ENCODE measurements at regions not wholly inside any gene's neighbourhood (a gene's known extent, or its start where the extent isn't known, plus 50 kb on each side); places are given as distances from the start of the nearest gene placed in this dataset.

- no peaks in the 10 kb centered on the region for H3K36me3 ChIP-seq (ENCODE audit: control insufficient read depth, insufficient read depth, low read length)
- H3K9ac ChIP-seq (ENCODE audit: insufficient read depth in 1 of 2, low read depth in 2 of 2, low read length in 2 of 2), result no peak overlapping the region
- no peaks in the 10 kb centered on the region for H3K4me1 ChIP-seq (replicated peaks in 1 of 2; ENCODE audit: control insufficient read depth in 2 of 2, insufficient read depth in 2 of 2, low read length in 2 of 2)
- ATAC-seq, result no peak
- no peak for FAIRE-seq
- no peaks in the 10 kb centered on the region for H3K79me2 ChIP-seq (ENCODE audit: control insufficient read depth, insufficient read depth, low read length)
- in situ Hi-C loops (cut with MboI), result no loop called here
- CTCF ChIA-PET (ENCODE audit: low intra/inter-chr PET ratio), result no interaction called here
- H3K4me3 ChIP-seq, result no peak overlapping the region
- intact Hi-C loops (cut with micrococcal nuclease), result no loop called here
- H2AFZ ChIP-seq (ENCODE audit: low read depth, low read length), result no peak overlapping the region
- 2% methylated on average over 7 of the region's 8 CpGs for WGBS (ENCODE audit: insufficient coverage, low coverage, missing lambda C conversion rate)
- no peaks in the 10 kb centered on the region for H4K20me1 ChIP-seq (replicated peaks; ENCODE audit: control insufficient read depth, insufficient read depth, low read length)
- no peaks in the 10 kb centered on the region for H3K9me3 ChIP-seq (replicated peaks; ENCODE audit: control insufficient read depth, insufficient read depth, low read depth, low read length)
- no peak overlapping the region for H3K27ac ChIP-seq (ENCODE audit: extremely low read depth, low read depth, low read length)
- TF ChIP-seq L3MBTL2 (IDR thresholded peaks at IDR 0.05) (no peak), CBFA2T3 (IDR thresholded peaks at IDR 0.05) (no peak), ZNF699 (CRISPR knock-in tag; IDR thresholded peaks at IDR 0.05; ENCODE audit: insufficient replicate concordance) (no peak), KHSRP (IDR thresholded peaks at IDR 0.05) (no peak), NEUROD1 (IDR thresholded peaks at IDR 0.05; ENCODE audit: borderline replicate concordance, low read depth, low read length, partially characterized antibody) (no peak), ZBTB17 (CRISPR knock-in tag; IDR thresholded peaks at IDR 0.05) (no peak), DEAF1 (CRISPR knock-in tag; IDR thresholded peaks at IDR 0.05) (no peak), RNF219 (CRISPR knock-in tag; IDR thresholded peaks at IDR 0.05) (no peak), ZNF324 (CRISPR knock-in tag; IDR thresholded peaks at IDR 0.05) (no peak), TEAD1 (CRISPR knock-in tag; IDR thresholded peaks at IDR 0.05) (no peak), TBP (optimal IDR thresholded peaks at IDR 0.05; ENCODE audit: low read depth, low read length) (no peak), TEAD4 (IDR thresholded peaks at IDR 0.05; ENCODE audit: low read length) (no peak), TEAD4 (CRISPR knock-in tag; IDR thresholded peaks at IDR 0.05; ENCODE audit: borderline replicate concordance) (no peak), ZNF274 (IDR thresholded peaks at IDR 0.05; ENCODE audit: borderline replicate concordance, low read depth, low read length) (no peak), ZNF79 (CRISPR knock-in tag; IDR thresholded peaks at IDR 0.05; ENCODE audit: low read depth) (no peak), NCOA4 (IDR thresholded peaks at IDR 0.05; ENCODE audit: partially characterized antibody) (no peak), CHCHD3 (CRISPR knock-in tag; IDR thresholded peaks at IDR 0.05) (no peak)
- POLR2A ChIA-PET, result interaction anchor here (0.5 kb wide), 1 partner anchor 1396 kb away, joined by 3 read pairs; the partner anchor contains the start of gene ABHD13
- H3K4me2 ChIP-seq (ENCODE audit: insufficient read depth, low read length), result no peak overlapping the region
- DNase-seq (ENCODE audit: extremely low read depth in 1 of 4, low spot score in 3 of 4), result no peak
- no peaks in the 10 kb centered on the region for H3K27me3 ChIP-seq (ENCODE audit: control insufficient read depth in 2 of 2, insufficient read depth in 2 of 2, low read length in 2 of 2)
- no peaks in the 10 kb centered on the region for H3K9me1 ChIP-seq (ENCODE audit: control insufficient read depth, insufficient read depth, low read length)
- no TSS peak for BruUV-seq (replicated peaks)
Measured at GRCh38 chr13:106821979-106822378, 254.0 kb upstream of the ARGLU1 start.

All from K562 (cell line).